SU-DHL-6 (cell line): ENCODE measurements at regions not wholly inside any gene's neighbourhood (a gene's known extent, or its start where the extent isn't known, plus 50 kb on each side); places are given as distances from the start of the nearest gene placed in this dataset.

Source experiments
- H2AFZ ChIP-seq: fragments of 200-600 bp; sonication (generic); 2 replicates; pipeline ENCODE4 v1.6.1; 2014; ENCODE audit warnings: low read depth, mild to moderate bottlenecking, moderate library complexity, mixed read lengths, antibody characterized with exemption, low read length; ENCODE audit not compliant: severe bottlenecking
- H3F3A ChIP-seq: fragments of 200-600 bp; shearing (Covaris generic); 2 replicates; pipeline ENCODE4 v1.6.0; 2016; ENCODE audit warnings: antibody characterized with exemption, mild to moderate bottlenecking; ENCODE audit not compliant: insufficient read depth
- H3K27ac ChIP-seq: fragments of 200-600 bp; sonication (generic); 2 replicates; pipeline ENCODE4 v1.5.1; 2016; ENCODE audit warnings: low read depth, mild to moderate bottlenecking, low read length, moderate library complexity, mixed read lengths
- H3K27me3 ChIP-seq: fragments of 200-600 bp; sonication (generic), shearing (Covaris generic); 2 replicates; pipeline ENCODE4 v1.6.0; 2014; ENCODE audit warnings: mild to moderate bottlenecking, low read length
- H3K36me3 ChIP-seq: fragments of 200-600 bp; sonication (generic); 2 replicates; pipeline ENCODE4 v1.6.1; 2014; ENCODE audit warnings: mild to moderate bottlenecking, low read length, mixed read lengths
- H3K4me2 ChIP-seq: fragments of 300-600, 200-600 bp; shearing (Covaris generic), sonication (generic); 2 replicates; pipeline ENCODE4 v1.6.0; 2014; ENCODE audit warnings: low read length, low read depth, mild to moderate bottlenecking; ENCODE audit not compliant: poor library complexity, severe bottlenecking
- H3K4me3 ChIP-seq: fragments of 200-600 bp; sonication (generic); 2 replicates; pipeline ENCODE4 v1.5.1; 2014; ENCODE audit warnings: antibody characterized with exemption, low read length, mild to moderate bottlenecking, mixed read lengths; ENCODE audit not compliant: insufficient read depth, poor library complexity, severe bottlenecking
- H3K79me2 ChIP-seq: fragments of 200-600 bp; sonication (generic); 2 replicates; pipeline ENCODE4 v1.6.1; 2014; ENCODE audit warnings: mild to moderate bottlenecking, low read length, moderate library complexity; ENCODE audit not compliant: insufficient read depth
- H3K9ac ChIP-seq: fragments of 200-600 bp; sonication (generic); 2 replicates; pipeline ENCODE4 v1.7.0; 2014; ENCODE audit warnings: mild to moderate bottlenecking, low read length
- H3K9me2 ChIP-seq: fragments of 200-600 bp; sonication (generic); replicated peaks from 2 replicates; pipeline ENCODE4 v1.6.1; 2014; ENCODE audit warnings: low read length; ENCODE audit not compliant: insufficient read depth
- H3K9me3 ChIP-seq: fragments of 200-600 bp; sonication (generic); 2 replicates; pipeline ENCODE4 v1.6.1; 2014; ENCODE audit warnings: low read length, mixed read lengths; ENCODE audit not compliant: insufficient read depth
- H4K20me1 ChIP-seq: fragments of 200-600 bp; sonication (generic); 2 replicates; pipeline ENCODE4 v1.6.1; 2014; ENCODE audit warnings: low read depth, mild to moderate bottlenecking, antibody characterized with exemption, low read length, moderate library complexity, mixed read lengths
- CTCF ChIP-seq: fragments of 200-600 bp; sonication (generic); IDR thresholded peaks from one replicate; pipeline ENCODE4 v1.5.1; 2017; ENCODE audit warnings: antibody characterized with exemption, mild to moderate bottlenecking, low read length, moderate library complexity; ENCODE audit not compliant: insufficient read depth, poor library complexity, severe bottlenecking
- EZH2phosphoT487 ChIP-seq: fragments of 200-600 bp; sonication (generic), shearing (Covaris generic); conservative IDR thresholded peaks from 2 replicates; pipeline ENCODE4 v1.6.1; 2018; ENCODE audit warnings: mild to moderate bottlenecking, antibody characterized with exemption, low read length, moderate library complexity, mixed read lengths

GRCh38 chr15:93451265-93451664, 362.3 kb upstream of the RGMA start:
- Histone ChIP-seq H2AFZ (no peak overlapping the region), H3K9ac (no peak overlapping the region), H3K27me3 (no peaks in the 10 kb centered on the region), H3K4me3 (no peak overlapping the region), H3K36me3 (no peaks in the 10 kb centered on the region), H3K9me3 (no peaks in the 10 kb centered on the region), H3K79me2 (no peaks in the 10 kb centered on the region), H4K20me1 (no peaks in the 10 kb centered on the region), H3K9me2 (no peaks in the 10 kb centered on the region), H3K4me2 (no peak overlapping the region), H3K27ac (no peak overlapping the region), H3F3A (no peaks in the 10 kb centered on the region)
- TF ChIP-seq EZH2phosphoT487 = no peak
- TF ChIP-seq CTCF = no peak

- Histone ChIP-seq H3K79me2 (no peaks in the 10 kb centered on the region), H2AFZ (no peak overlapping the region), H4K20me1 (no peaks in the 10 kb centered on the region), H3K9me2 (no peaks in the 10 kb centered on the region), H3F3A (no peaks in the 10 kb centered on the region), H3K4me2 (no peak overlapping the region), H3K36me3 (no peaks in the 10 kb centered on the region), H3K9me3 (no peaks in the 10 kb centered on the region), H3K4me3 (no peak overlapping the region), H3K27me3 (no peaks in the 10 kb centered on the region), H3K9ac (no peak overlapping the region), H3K27ac (no peak overlapping the region)
- TF ChIP-seq EZH2phosphoT487 = no peak
- no peak for TF ChIP-seq CTCF
Measured at GRCh38 chr15:93449798-93450197, 360.8 kb upstream of the RGMA start.

- H3K4me2 ChIP-seq = no peak overlapping the region
- H4K20me1 ChIP-seq = no peaks in the 10 kb centered on the region
- H3K9ac ChIP-seq = no peak overlapping the region
- H3F3A ChIP-seq = no peaks in the 10 kb centered on the region
- no peaks in the 10 kb centered on the region for H3K27me3 ChIP-seq
- no peak overlapping the region for H3K27ac ChIP-seq
- H3K36me3 ChIP-seq = no peaks in the 10 kb centered on the region
- no peaks in the 10 kb centered on the region for H3K9me2 ChIP-seq
- no peak overlapping the region for H2AFZ ChIP-seq
- TF ChIP-seq EZH2phosphoT487 (no peak), CTCF (no peak)
- H3K4me3 ChIP-seq = no peak overlapping the region
- H3K79me2 ChIP-seq = no peaks in the 10 kb centered on the region
- no peaks in the 10 kb centered on the region for H3K9me3 ChIP-seq
Measured at GRCh38 chr15:93438310-93438709, 349.3 kb upstream of the RGMA start.

- no peaks in the 10 kb centered on the region for H3F3A ChIP-seq
- no peak overlapping the region for H2AFZ ChIP-seq
- no peaks in the 10 kb centered on the region for H3K27me3 ChIP-seq
- H3K27ac ChIP-seq = no peak overlapping the region
- no peaks in the 10 kb centered on the region for H3K36me3 ChIP-seq
- H3K9me2 ChIP-seq = no peaks in the 10 kb centered on the region
- H3K4me2 ChIP-seq = no peak overlapping the region
- no peaks in the 10 kb centered on the region for H3K9me3 ChIP-seq
- no peaks in the 10 kb centered on the region for H3K79me2 ChIP-seq
- no peak overlapping the region for H3K4me3 ChIP-seq
- no peak overlapping the region for H3K9ac ChIP-seq
- TF ChIP-seq EZH2phosphoT487 = no peak
- H4K20me1 ChIP-seq = no peaks in the 10 kb centered on the region
Measured at GRCh38 chr15:93432474-93432873, 343.5 kb upstream of the RGMA start.
